Hepatocyte (in vitro differentiated cells): ENCODE measurements at regions not wholly inside any gene's neighbourhood (a gene's known extent, or its start where the extent isn't known, plus 50 kb on each side); places are given as distances from the start of the nearest gene placed in this dataset.

Experiments
- DNase-seq: peaks from one replicate; pipeline ENCODE4 v3.0.0-alpha.2; 2016; ENCODE audit warnings: low spot score
- H2AFZ ChIP-seq: fragments of 200-600 bp; sonication (generic); 2 replicates; pipeline ENCODE4 v1.6.0; 2016; ENCODE audit warnings: antibody characterized with exemption, mild to moderate bottlenecking
- H3K27ac ChIP-seq: fragments of 200-600 bp; sonication (generic); 2 replicates; pipeline ENCODE4 v1.5.1; 2016; ENCODE audit warnings: mild to moderate bottlenecking
- H3K27me3 ChIP-seq: fragments of 200-600 bp; sonication (generic); 2 replicates; pipeline ENCODE4 v1.6.1; 2016
- H3K36me3 ChIP-seq: fragments of 200-600 bp; sonication (generic); replicated peaks from 2 replicates; pipeline ENCODE4 v1.5.1; 2016; ENCODE audit warnings: low read depth; ENCODE audit not compliant: insufficient read depth
- H3K4me1 ChIP-seq: fragments of 200-600 bp; sonication (generic); 2 replicates; pipeline ENCODE4 v1.5.1; 2016; ENCODE audit warnings: mild to moderate bottlenecking, moderate library complexity; ENCODE audit not compliant: insufficient read depth
- H3K4me2 ChIP-seq: fragments of 200-600 bp; sonication (generic); 2 replicates; pipeline ENCODE4 v1.6.0; 2016
- H3K4me3 ChIP-seq: fragments of 200-600 bp; sonication (generic); 2 replicates; pipeline ENCODE4 v1.5.1; 2016; ENCODE audit warnings: mild to moderate bottlenecking
- H3K79me2 ChIP-seq: fragments of 200-600 bp; sonication (generic); 2 replicates; pipeline ENCODE4 v1.6.0; 2017; ENCODE audit warnings: mild to moderate bottlenecking
- H3K9me2 ChIP-seq: fragments of 200-600 bp; sonication (generic); replicated peaks from 2 replicates; pipeline ENCODE4 v1.6.0; 2017; ENCODE audit warnings: mild to moderate bottlenecking; ENCODE audit not compliant: insufficient read depth
- H3K9me3 ChIP-seq: fragments of 200-600 bp; sonication (generic); 2 replicates; pipeline ENCODE4 v1.5.1; 2016; ENCODE audit warnings: low read depth, mild to moderate bottlenecking
- H4K20me1 ChIP-seq: fragments of 200-600 bp; sonication (generic); 2 replicates; pipeline ENCODE4 v1.6.0; 2016; ENCODE audit warnings: mild to moderate bottlenecking; ENCODE audit not compliant: insufficient read depth, poor library complexity, severe bottlenecking
- EZH2 ChIP-seq: fragments of 200-600 bp; sonication (generic); IDR thresholded peaks from 2 replicates; pipeline ENCODE4 v1.6.1; 2016; ENCODE audit warnings: antibody characterized with exemption, mild to moderate bottlenecking, borderline replicate concordance
- EZH2phosphoT487 ChIP-seq: fragments of 200-600 bp; sonication (generic); IDR thresholded peaks from one replicate; pipeline ENCODE4 v1.6.1; 2018; ENCODE audit warnings: antibody characterized with exemption, mild to moderate bottlenecking, low read depth, moderate library complexity; ENCODE audit not compliant: unreplicated experiment, severe bottlenecking
- WGBS: methylation state at CpG from one replicate; pipeline ENCODE4 v1.1.6; 2016; ENCODE audit warnings: low lambda C conversion rate; ENCODE audit errors: missing lambda C conversion rate; 5-methylcytosine and 5-hydroxymethylcytosine counted together
- TF ChIP-seq, protein P1 (sequence below): fragments of 200-600 bp; sonication (generic); IDR thresholded peaks from 2 replicates; pipeline ENCODE4 v1.5.1; 2016; ENCODE audit warnings: antibody characterized with exemption, mild to moderate bottlenecking; ENCODE audit not compliant: poor library complexity

DNA sequence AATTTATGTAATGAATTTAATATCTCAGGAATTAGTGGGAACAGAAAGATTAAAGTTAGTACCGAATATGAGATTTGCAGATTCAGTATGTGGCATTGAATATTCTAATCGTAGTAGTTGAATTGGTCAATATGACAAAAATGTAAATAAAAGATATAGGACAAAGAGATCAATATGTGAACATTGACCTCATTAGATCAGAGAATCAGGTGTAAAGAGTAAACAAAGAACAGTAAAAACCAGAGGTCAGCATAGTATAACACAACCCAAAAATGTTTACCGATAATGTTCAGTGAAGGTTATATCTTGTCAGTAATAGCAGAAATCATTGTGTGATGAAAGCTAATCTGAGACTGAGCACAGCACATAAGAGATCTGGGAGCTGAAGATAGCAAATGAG lies 152.0 kb downstream of the FAM83B start:
- DNase-seq: no peak
- no peak overlapping the region for H3K4me2 ChIP-seq
- TF ChIP-seq EZH2phosphoT487: no peak
- TF ChIP-seq, protein P1, sequence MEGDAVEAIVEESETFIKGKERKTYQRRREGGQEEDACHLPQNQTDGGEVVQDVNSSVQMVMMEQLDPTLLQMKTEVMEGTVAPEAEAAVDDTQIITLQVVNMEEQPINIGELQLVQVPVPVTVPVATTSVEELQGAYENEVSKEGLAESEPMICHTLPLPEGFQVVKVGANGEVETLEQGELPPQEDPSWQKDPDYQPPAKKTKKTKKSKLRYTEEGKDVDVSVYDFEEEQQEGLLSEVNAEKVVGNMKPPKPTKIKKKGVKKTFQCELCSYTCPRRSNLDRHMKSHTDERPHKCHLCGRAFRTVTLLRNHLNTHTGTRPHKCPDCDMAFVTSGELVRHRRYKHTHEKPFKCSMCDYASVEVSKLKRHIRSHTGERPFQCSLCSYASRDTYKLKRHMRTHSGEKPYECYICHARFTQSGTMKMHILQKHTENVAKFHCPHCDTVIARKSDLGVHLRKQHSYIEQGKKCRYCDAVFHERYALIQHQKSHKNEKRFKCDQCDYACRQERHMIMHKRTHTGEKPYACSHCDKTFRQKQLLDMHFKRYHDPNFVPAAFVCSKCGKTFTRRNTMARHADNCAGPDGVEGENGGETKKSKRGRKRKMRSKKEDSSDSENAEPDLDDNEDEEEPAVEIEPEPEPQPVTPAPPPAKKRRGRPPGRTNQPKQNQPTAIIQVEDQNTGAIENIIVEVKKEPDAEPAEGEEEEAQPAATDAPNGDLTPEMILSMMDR: no peak
- TF ChIP-seq EZH2: no peak
- no peaks in the 10 kb centered on the region for H4K20me1 ChIP-seq
- H2AFZ ChIP-seq: no peak overlapping the region
- H3K79me2 ChIP-seq: no peaks in the 10 kb centered on the region
- H3K27ac ChIP-seq: no peak overlapping the region
- H3K27me3 ChIP-seq: no peaks in the 10 kb centered on the region
- no peak overlapping the region for H3K4me3 ChIP-seq
- H3K4me1 ChIP-seq: no peaks in the 10 kb centered on the region
- H3K36me3 ChIP-seq: no peaks in the 10 kb centered on the region
- H3K9me3 ChIP-seq: no peaks in the 10 kb centered on the region
- WGBS: 83% methylated on average over 3 of the region's 3 CpGs
- no peaks in the 10 kb centered on the region for H3K9me2 ChIP-seq

DNA sequence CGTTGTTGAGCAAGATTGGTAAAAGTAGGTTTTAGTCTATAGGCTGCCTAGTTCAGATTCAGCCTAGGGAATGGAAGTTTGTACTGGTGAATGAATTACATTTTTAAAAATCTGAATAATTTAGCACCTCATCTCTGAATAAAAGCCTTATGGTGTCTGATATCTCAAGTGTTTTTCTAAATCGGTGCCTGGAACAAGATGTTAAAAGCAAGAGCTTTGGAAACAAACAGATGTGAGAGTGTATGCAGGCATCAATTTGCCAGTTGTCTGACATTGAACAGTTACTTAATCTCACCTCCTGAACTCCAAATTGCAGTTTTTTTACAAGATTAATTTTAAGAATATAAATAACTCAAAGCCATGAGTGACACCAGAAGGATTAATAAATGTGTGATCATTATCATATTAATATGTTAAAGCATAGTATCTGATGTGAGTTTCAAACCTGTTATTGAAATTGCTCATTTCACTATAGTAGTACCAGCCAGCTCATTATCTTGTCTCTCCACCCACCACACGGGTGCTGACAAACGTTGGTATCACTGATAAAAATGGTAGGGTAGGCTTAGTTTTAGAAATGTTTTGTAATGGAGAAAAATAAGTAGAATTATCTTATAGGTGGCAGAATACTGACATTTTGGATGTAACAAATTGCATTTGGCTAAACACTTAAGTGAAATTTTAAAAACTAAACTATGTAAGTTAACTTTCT lies 157.3 kb downstream of the FAM83B start:
- TF ChIP-seq EZH2phosphoT487 (no peak), EZH2 (no peak)
- TF ChIP-seq, protein P1: no peak
- H2AFZ ChIP-seq: no peak overlapping the region
- no peak overlapping the region for H3K4me3 ChIP-seq

DNA sequence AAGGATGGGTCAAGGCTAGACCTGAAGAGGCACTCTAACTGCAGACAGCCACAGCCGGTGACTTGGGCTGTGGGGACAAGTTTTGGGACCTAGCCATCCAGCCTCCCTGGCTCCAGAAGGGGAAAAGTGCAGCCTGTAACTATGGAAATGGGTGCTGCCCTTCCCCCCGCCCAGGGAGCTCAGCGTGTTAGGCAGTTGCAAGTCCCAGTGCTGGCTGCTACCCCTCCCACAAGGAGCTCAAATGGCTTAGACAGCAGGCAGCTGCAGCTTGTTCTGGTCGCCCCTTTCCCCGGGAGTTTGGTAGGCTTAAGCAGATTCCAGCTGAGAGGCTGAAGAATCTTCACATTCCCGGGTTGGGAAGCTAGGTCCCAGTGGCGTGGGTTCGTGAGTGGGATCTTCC lies 162.6 kb downstream of the FAM83B start:
- 52% methylated on average over 8 of the region's 8 CpGs for WGBS
- H3K27ac ChIP-seq: no peak overlapping the region
- H3K79me2 ChIP-seq: no peaks in the 10 kb centered on the region
- H3K4me1 ChIP-seq: no peaks in the 10 kb centered on the region
- no peaks in the 10 kb centered on the region for H3K36me3 ChIP-seq
- TF ChIP-seq EZH2phosphoT487 (no peak), EZH2 (no peak)
- TF ChIP-seq, protein P1: no peak
- no peak overlapping the region for H2AFZ ChIP-seq
- no peaks in the 10 kb centered on the region for H3K27me3 ChIP-seq
- H3K4me2 ChIP-seq: no peak overlapping the region
- H3K9me3 ChIP-seq: no peaks in the 10 kb centered on the region
- no peaks in the 10 kb centered on the region for H4K20me1 ChIP-seq
- no peaks in the 10 kb centered on the region for H3K9me2 ChIP-seq
- H3K4me3 ChIP-seq: no peak overlapping the region
- DNase-seq: no peak

More for the DNA sequence above, 157.3 kb downstream of the FAM83B start:
- Histone ChIP-seq H3K9me2 (no peaks in the 10 kb centered on the region), H4K20me1 (no peaks in the 10 kb centered on the region), H3K27ac (no peak overlapping the region), H3K27me3 (no peaks in the 10 kb centered on the region), H3K79me2 (no peaks in the 10 kb centered on the region), H3K4me2 (no peak overlapping the region), H3K9me3 (no peaks in the 10 kb centered on the region), H3K36me3 (no peaks in the 10 kb centered on the region), H3K4me1 (no peaks in the 10 kb centered on the region)
- DNase-seq: no peak
- WGBS: 74% methylated on average over 4 of the region's 4 CpGs
